IMR-90 (cell line): ENCODE measurements at regions not wholly inside any gene's neighbourhood (a gene's known extent, or its start where the extent isn't known, plus 50 kb on each side); places are given as distances from the start of the nearest gene placed in this dataset.

Source experiments
- BHLHE40 ChIP-seq: fragments of 150-350 bp; IDR thresholded peaks from 2 replicates; pipeline ENCODE4 v1.6.1; 2016; ENCODE audit warnings: mild to moderate bottlenecking, low read depth, low read length
- CHD1 ChIP-seq: IDR thresholded peaks from 2 replicates; pipeline ENCODE4 v1.6.1; 2012; ENCODE audit warnings: low read depth, low read length, improper control_type of control experiment
- CTCF ChIP-seq: conservative IDR thresholded peaks from 2 replicates; pipeline ENCODE4 v1.5.1; 2012; ENCODE audit warnings: mild to moderate bottlenecking, low read depth, low read length, improper control_type of control experiment
- RAD21 ChIP-seq: IDR thresholded peaks from 2 replicates; pipeline ENCODE4 v1.6.1; 2012; ENCODE audit warnings: low read length, improper control_type of control experiment
- SMC3 ChIP-seq: fragments of 150-350 bp; IDR thresholded peaks from 2 replicates; pipeline ENCODE4 v1.6.1; 2016; ENCODE audit warnings: low read depth, mild to moderate bottlenecking, antibody characterized with exemption, low read length, moderate library complexity

- TF ChIP-seq BHLHE40 (no peak), CTCF (no peak), SMC3 (no peak), RAD21 (no peak), CHD1 (no peak)
Observed at GRCh38 chr9:93801120-93801519, 154.0 kb downstream of the BARX1 start.
